PC-9 (cell line): ENCODE measurements at regions not wholly inside any gene's neighbourhood (a gene's known extent, or its start where the extent isn't known, plus 50 kb on each side); places are given as distances from the start of the nearest gene placed in this dataset.

Source experiments
- BruUV-seq: library from RNA; stranded (reverse); fragments of 400-500 nt; replicated peaks from 2 replicates; lab custom pipeline; 2021; lab: Mats Ljungman, UMichigan
- CTCF ChIA-PET: fragments of 300-600 bp; sonication (Branson Sonifier 250); formaldehyde crosslinking; loops from one replicate; lab custom pipeline; 2022; ENCODE audit warnings: antibody characterized with exemption; lab: Charles Lee
- POLR2A ChIA-PET: fragments of 300-600 bp; sonication (Branson Sonifier 250); formaldehyde crosslinking; loops from one replicate; lab custom pipeline; 2022; ENCODE audit warnings: antibody characterized with exemption; ENCODE audit not compliant: unreplicated experiment; lab: Charles Lee
- DNase-seq, 2 experiments: peaks; one replicate each; pipeline versions ENCODE4 v3.0.0 to v3.0.0-alpha.2; 2015 to 2022; ENCODE audit warnings: mixed read lengths in 1 of 2
- H2AFZ ChIP-seq: fragments of 200-600 bp; sonication (generic); 2 replicates; pipeline ENCODE4 v1.8.1; 2017; ENCODE audit warnings: antibody characterized with exemption
- H3F3A ChIP-seq: fragments of 200-600 bp; sonication (generic); 2 replicates; pipeline ENCODE4 v1.8.1; 2017; ENCODE audit warnings: antibody characterized with exemption, mild to moderate bottlenecking, low read depth; ENCODE audit not compliant: insufficient read depth
- H3K27ac ChIP-seq: fragments of 200-600 bp; sonication (generic); 2 replicates; pipeline ENCODE4 v1.6.1; 2016; ENCODE audit warnings: mixed run types
- H3K27me3 ChIP-seq: fragments of 200-600 bp; sonication (generic); 2 replicates; pipeline ENCODE4 v1.6.1; 2016; ENCODE audit warnings: low read depth, mixed run types; ENCODE audit not compliant: insufficient read depth
- H3K36me3 ChIP-seq: fragments of 200-600 bp; sonication (generic); 2 replicates; pipeline ENCODE4 v1.6.1; 2016; ENCODE audit warnings: low read depth, mixed run types
- H3K4me1 ChIP-seq: fragments of 200-600 bp; sonication (generic); replicated peaks from 2 replicates; pipeline ENCODE4 v1.6.1; 2016; ENCODE audit warnings: mixed run types; ENCODE audit not compliant: insufficient read depth
- H3K4me2 ChIP-seq: fragments of 200-600 bp; sonication (generic); 2 replicates; pipeline ENCODE4 v1.6.1; 2017; ENCODE audit warnings: mixed run types
- H3K4me3 ChIP-seq: fragments of 200-600 bp; sonication (generic); 2 replicates; pipeline ENCODE4 v1.6.1; 2016; ENCODE audit warnings: mixed run types
- H3K79me2 ChIP-seq: fragments of 200-600 bp; sonication (generic); 2 replicates; pipeline ENCODE4 v1.6.1; 2017; ENCODE audit warnings: low read depth, mixed run types
- H3K9me2 ChIP-seq: fragments of 200-600 bp; sonication (generic); 2 replicates; pipeline ENCODE4 v1.8.1; 2017; ENCODE audit warnings: mild to moderate bottlenecking; ENCODE audit not compliant: insufficient read depth
- H3K9me3 ChIP-seq: fragments of 200-600 bp; sonication (generic); 2 replicates; pipeline ENCODE4 v1.8.1; 2016; ENCODE audit warnings: low read depth; ENCODE audit not compliant: insufficient read depth
- H4K20me1 ChIP-seq: fragments of 200-600 bp; sonication (generic); 2 replicates; pipeline ENCODE4 v1.8.1; 2017; ENCODE audit not compliant: insufficient read depth
- CTCF ChIP-seq: fragments of 200-600 bp; sonication (generic); conservative IDR thresholded peaks from 2 replicates; pipeline ENCODE4 v1.6.1; 2017; ENCODE audit warnings: mixed run types, antibody characterized with exemption, mild to moderate bottlenecking, moderate library complexity
- EZH2 ChIP-seq: fragments of 200-600 bp; sonication (generic); IDR thresholded peaks from 2 replicates; pipeline ENCODE4 v1.8.0; 2017; ENCODE audit warnings: antibody characterized with exemption, low read depth
- intact Hi-C: fragments of 100-400 bp; cut with micrococcal nuclease; formaldehyde crosslinking; loops from one replicate; pipeline ENCODE4 v1.10.0; 2022; ENCODE audit not compliant: unreplicated experiment

GRCh38 chr14:83491091-83491490 lies 1957.4 kb upstream of the SEL1L start:
- Histone ChIP-seq H2AFZ (no peak overlapping the region), H3K4me2 (no peak overlapping the region), H3F3A (no peaks in the 10 kb centered on the region), H3K27ac (no peak overlapping the region), H3K4me1 (no peaks in the 10 kb centered on the region), H4K20me1 (no peaks in the 10 kb centered on the region), H3K36me3 (no peaks in the 10 kb centered on the region), H3K79me2 (no peaks in the 10 kb centered on the region), H3K9me2 (no peaks in the 10 kb centered on the region), H3K4me3 (no peak overlapping the region), H3K9me3 (no peaks in the 10 kb centered on the region), H3K27me3 (no peaks in the 10 kb centered on the region)
- TF ChIP-seq CTCF = no peak
- TF ChIP-seq EZH2 = no peak
- ChIA-PET CTCF (no interaction called here), POLR2A (no interaction called here)
- intact Hi-C loops = no loop called here
- DNase-seq = no peak
- no TSS peak for BruUV-seq

GRCh38 chr14:83520837-83521236 lies 1987.2 kb upstream of the SEL1L start:
- H3K27ac ChIP-seq = no peak overlapping the region
- H3K9me2 ChIP-seq = no peaks in the 10 kb centered on the region
- H3K27me3 ChIP-seq = no peaks in the 10 kb centered on the region
- H3K4me2 ChIP-seq = no peak overlapping the region
- H3F3A ChIP-seq = no peaks in the 10 kb centered on the region
- no peaks in the 10 kb centered on the region for H4K20me1 ChIP-seq
- no peaks in the 10 kb centered on the region for H3K79me2 ChIP-seq
- no peaks in the 10 kb centered on the region for H3K9me3 ChIP-seq
- ChIA-PET POLR2A (no interaction called here), CTCF (no interaction called here)
- no peak overlapping the region for H3K4me3 ChIP-seq
- H3K36me3 ChIP-seq = no peaks in the 10 kb centered on the region
- H2AFZ ChIP-seq = no peak overlapping the region
- intact Hi-C loops = no loop called here
- no TSS peak for BruUV-seq
- no peaks in the 10 kb centered on the region for H3K4me1 ChIP-seq
- TF ChIP-seq CTCF (no peak), EZH2 (no peak)
- no peak for DNase-seq

- intact Hi-C loops = no loop called here
- CTCF ChIA-PET = no interaction called here
- Histone ChIP-seq H4K20me1 (no peaks in the 10 kb centered on the region), H3K79me2 (no peaks in the 10 kb centered on the region), H3F3A (no peaks in the 10 kb centered on the region), H3K36me3 (no peaks in the 10 kb centered on the region), H3K4me3 (no peak overlapping the region), H3K4me2 (no peak overlapping the region), H3K4me1 (no peaks in the 10 kb centered on the region), H3K27ac (no peak overlapping the region), H3K9me3 (no peaks in the 10 kb centered on the region), H3K27me3 (no peaks in the 10 kb centered on the region), H2AFZ (no peak overlapping the region), H3K9me2 (0 out of 2 replicates have a peak, but pooled peaks cover 3% of the 10 kb centered on the region)
- no peak for DNase-seq
- no TSS peak for BruUV-seq
- POLR2A ChIA-PET = no interaction called here
- no peak for TF ChIP-seq CTCF
- no peak for TF ChIP-seq EZH2
Measured at GRCh38 chr14:83529531-83529930, 1995.9 kb upstream of the SEL1L start.
